GM19455 (cell line): ENCODE measurements at regions not wholly inside any gene's neighbourhood (a gene's known extent, or its start where the extent isn't known, plus 50 kb on each side); places are given as distances from the start of the nearest gene placed in this dataset.

Experiments used
- ATAC-seq: cut with Tn5 transposase; IDR thresholded peaks from one replicate; pipeline ENCODE4 v1.9.1; 2021; ENCODE audit not compliant: unreplicated experiment

- peak; percentile 97 for ATAC-seq
Observed at GRCh38 chr3:18295171-18295920, 129.8 kb downstream of the SATB1 start.

- ATAC-seq = no peak
Observed at GRCh38 chr3:18290157-18290556, 135.0 kb downstream of the SATB1 start.

- no peak for ATAC-seq
Observed at GRCh38 chr3:18288243-18288642, 136.9 kb downstream of the SATB1 start.

GRCh38 chr3:18284716-18285115, 140.4 kb downstream of the SATB1 start:
- ATAC-seq = no peak

GRCh38 chr3:18283680-18284079, 141.5 kb downstream of the SATB1 start:
- ATAC-seq = no peak

- no peak for ATAC-seq
Observed at GRCh38 chr3:18282507-18282906, 142.6 kb downstream of the SATB1 start.

- no peak for ATAC-seq
Observed at GRCh38 chr3:18279226-18279737, 145.9 kb downstream of the SATB1 start.

GRCh38 chr3:18264853-18265252, 160.3 kb downstream of the SATB1 start:
- no peak for ATAC-seq

- no peak for ATAC-seq
Observed at GRCh38 chr3:18264361-18264760, 160.8 kb downstream of the SATB1 start.

GRCh38 chr3:18258492-18258891, 166.6 kb downstream of the SATB1 start:
- no peak for ATAC-seq

- no peak for ATAC-seq
Observed at GRCh38 chr3:18252578-18252977, 172.6 kb downstream of the SATB1 start.

GRCh38 chr3:18250991-18251390, 174.1 kb downstream of the SATB1 start:
- no peak for ATAC-seq

- no peak for ATAC-seq
Observed at GRCh38 chr3:18249126-18249525, 176.0 kb downstream of the SATB1 start.

GRCh38 chr3:18247776-18248310, 177.3 kb downstream of the SATB1 start:
- no peak for ATAC-seq

- ATAC-seq = no peak
Observed at GRCh38 chr3:18247139-18247695, 177.9 kb downstream of the SATB1 start.

- no peak for ATAC-seq
Observed at GRCh38 chr3:18246336-18247060, 178.6 kb downstream of the SATB1 start.

- ATAC-seq = no peak
Observed at GRCh38 chr3:18245721-18246120, 179.4 kb downstream of the SATB1 start.

GRCh38 chr3:18241837-18242236, 183.3 kb downstream of the SATB1 start:
- no peak for ATAC-seq

GRCh38 chr3:18239674-18240073, 185.5 kb downstream of the SATB1 start:
- ATAC-seq = no peak

- ATAC-seq = no peak
Observed at GRCh38 chr3:18238746-18239331, 186.3 kb downstream of the SATB1 start.

GRCh38 chr3:18238332-18238731, 186.8 kb downstream of the SATB1 start:
- ATAC-seq = no peak
